HepG2 (cell line): ENCODE measurements at regions not wholly inside any gene's neighbourhood (a gene's known extent, or its start where the extent isn't known, plus 50 kb on each side); places are given as distances from the start of the nearest gene placed in this dataset.

Source experiments
- ATAC-seq: fragments of 200-7000 bp; cut with Tn5 transposase; 3 replicates; pipeline ENCODE4 v1.9.1; 2020; ENCODE audit warnings: mild to moderate bottlenecking, moderate library complexity
- BruUV-seq: library from RNA; stranded (reverse); fragments of 400-500 nt; replicated peaks from 2 replicates; lab custom pipeline; 2021; lab: Mats Ljungman, UMichigan
- CTCF ChIA-PET: fragments of 300-600 bp; formaldehyde crosslinking; extraction: SDS; loops from one replicate; lab custom pipeline; 2021; ENCODE audit warnings: low total read pairs, inconsistent platforms, low intra/inter-chr PET ratio; lab: Yijun Ruan, JAX
- POLR2A ChIA-PET: fragments of 350-600 bp; sonication (Branson Sonifier 250); formaldehyde crosslinking; loops from one replicate; lab custom pipeline; 2020; ENCODE audit warnings: antibody characterized with exemption, inconsistent platforms; lab: Yijun Ruan, JAX
- DNase-seq: peaks from one replicate; pipeline ENCODE4 v3.0.0-alpha.2; 2015; ENCODE audit warnings: low spot score
- FAIRE-seq: peaks from 3 replicates; lab custom pipeline; 2011; peaks lifted over from hg19 to GRCh38; lab: Jason Lieb, UNC
- H2AFZ ChIP-seq: one replicate; pipeline ENCODE4 v1.6.1; 2011; ENCODE audit warnings: low read length, inconsistent platforms
- H3K27ac ChIP-seq: fragments of 300-600 bp; 3 replicates; pipeline ENCODE4 v1.8.0; 2011; ENCODE audit warnings: mixed run types, mild to moderate bottlenecking, mixed read lengths, low read length, inconsistent platforms; ENCODE audit not compliant: insufficient read depth; ENCODE audit errors: extremely low read length
- H3K27me3 ChIP-seq, 2 experiments: fragments of 200-600 bp in 1 of 2; 2 replicates in 1 of 2; 3 replicates in 1 of 2; pipeline versions ENCODE4 v1.6.0 to v1.8.0; 2011; ENCODE audit warnings: low read length in 2 of 2, mild to moderate bottlenecking in 2 of 2, moderate library complexity in 2 of 2, inconsistent platforms in 1 of 2; ENCODE audit not compliant: insufficient read depth in 2 of 2, control insufficient read depth in 1 of 2
- H3K36me3 ChIP-seq, 2 experiments: fragments of 200-600 bp in 1 of 2; replicated peaks in 1 of 2; 2 replicates in 1 of 2; 3 replicates in 1 of 2; pipeline versions ENCODE4 v1.5.1 to v1.8.0; 2011; ENCODE audit warnings: low read length in 2 of 2, inconsistent platforms in 1 of 2; ENCODE audit not compliant: insufficient read depth in 2 of 2, control insufficient read depth in 1 of 2
- H3K4me1 ChIP-seq: 2 replicates; pipeline ENCODE4 v1.5.1; 2012; ENCODE audit warnings: low read length, inconsistent platforms; ENCODE audit not compliant: insufficient read depth
- H3K4me2 ChIP-seq: 2 replicates; pipeline ENCODE4 v1.6.0; 2011; ENCODE audit warnings: low read depth, low read length, inconsistent platforms
- H3K4me3 ChIP-seq, 3 experiments: fragments of 200-600 bp in 1 of 3; sonication (generic), shearing (Covaris generic) in 1 of 3; replicated peaks in 1 of 3; 2 replicates each; pipeline ENCODE4 v1.5.1; 2011 to 2016; ENCODE audit warnings: low read length in 3 of 3, inconsistent platforms in 2 of 3, low read depth in 2 of 3, mild to moderate bottlenecking in 2 of 3, control low read depth in 1 of 3, mixed read lengths in 1 of 3; ENCODE audit not compliant: insufficient read depth in 1 of 3
- H3K79me2 ChIP-seq: one replicate; pipeline ENCODE4 v1.6.1; 2011; ENCODE audit warnings: low read length, inconsistent platforms; ENCODE audit not compliant: insufficient read depth
- H3K9ac ChIP-seq: 2 replicates; pipeline ENCODE4 v1.6.0; 2011; ENCODE audit warnings: mild to moderate bottlenecking, low read depth, low read length, inconsistent platforms; ENCODE audit not compliant: insufficient read depth
- H3K9me3 ChIP-seq: 2 replicates; pipeline ENCODE4 v1.5.1; 2012; ENCODE audit warnings: mild to moderate bottlenecking, low read length
- H4K20me1 ChIP-seq: 2 replicates; pipeline ENCODE4 v1.6.0; 2011; ENCODE audit warnings: inconsistent platforms, mild to moderate bottlenecking, low read length, moderate library complexity; ENCODE audit not compliant: insufficient read depth
- CEBPB ChIP-seq: IDR thresholded peaks from 2 replicates; pipeline ENCODE4 v1.6.1; 2011; ENCODE audit warnings: low read depth, low read length, improper control_type of control experiment, borderline replicate concordance
- MIER3 ChIP-seq: IDR thresholded peaks from 2 replicates; pipeline ENCODE4 v1.6.1; 2016; ENCODE audit warnings: missing compliant biosample characterization, borderline replicate concordance
- TCF7 ChIP-seq: sonication (generic); IDR thresholded peaks from 2 replicates; pipeline ENCODE4 v1.6.1; 2016; ENCODE audit warnings: antibody characterized with exemption, low read depth
- ZNF629 ChIP-seq: sonication (generic); formaldehyde crosslinking; conservative IDR thresholded peaks from 2 replicates; pipeline ENCODE4 v1.5.0; 2020; ENCODE audit warnings: missing genetic modification reagents
- WGBS: methylation state at CpG from one replicate; pipeline ENCODE4 v1.1.6; 2017; ENCODE audit warnings: low lambda C conversion rate; 5-methylcytosine and 5-hydroxymethylcytosine counted together
- in situ Hi-C: cut with HindIII; loops from 2 replicates; pipeline ENCODE4 v1.10.0; 2017; ENCODE audit warnings: low pct_unique_long_range_greater_than_20kb; ENCODE audit not compliant: extremely low pct_ligation_motif_present
- intact Hi-C: fragments of 100-400 bp; cut with micrococcal nuclease; formaldehyde crosslinking; loops from one replicate; pipeline ENCODE4 v1.10.0; 2022; ENCODE audit not compliant: unreplicated experiment

DNA sequence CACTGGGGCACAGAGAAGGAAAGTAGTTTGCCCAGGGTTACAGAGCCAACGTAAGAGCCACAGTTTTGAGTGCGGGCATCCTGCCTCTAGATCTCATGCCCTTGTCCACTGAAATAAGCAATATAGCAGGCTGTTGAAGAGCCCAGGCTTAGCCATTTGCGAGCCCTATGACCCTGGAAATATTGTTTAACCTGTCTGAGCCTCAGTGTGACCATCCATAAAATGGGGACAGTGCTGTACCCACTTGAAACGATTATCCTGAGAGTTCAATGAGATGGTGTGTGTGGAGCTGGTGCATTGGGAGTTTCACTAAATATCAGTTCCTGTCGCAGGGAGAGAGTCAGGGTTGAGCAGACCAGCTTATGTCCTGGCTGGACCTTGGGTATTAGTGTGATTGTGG lies 173.1 kb upstream of the KCNG1 start:
- H3K27ac ChIP-seq: no peak overlapping the region
- no peak overlapping the region for H3K4me2 ChIP-seq
- ATAC-seq: no peak
- no peak for FAIRE-seq
- WGBS: 18% methylated on average over 5 of the region's 5 CpGs
- H3K9me3 ChIP-seq: no peaks in the 10 kb centered on the region
- no peak overlapping the region for H3K4me3 ChIP-seq
- CTCF ChIA-PET: no interaction called here
- no peaks in the 10 kb centered on the region for H3K4me1 ChIP-seq
- in situ Hi-C loops: no loop called here
- DNase-seq: no peak
- H3K27me3 ChIP-seq: peaks cover 6 to 66% of the 10 kb centered on the region in 2 experiments
- no peak overlapping the region for H3K9ac ChIP-seq
- H4K20me1 ChIP-seq: no peaks in the 10 kb centered on the region
- no TSS peak for BruUV-seq
- H3K36me3 ChIP-seq: no peaks in the 10 kb centered on the region
- H2AFZ ChIP-seq: no peak overlapping the region
- intact Hi-C loops: no loop called here
- POLR2A ChIA-PET: no interaction called here
- no peaks in the 10 kb centered on the region for H3K79me2 ChIP-seq
- peak; percentile 77 for TF ChIP-seq ZNF629 (CRISPR knock-in tag)
- TF ChIP-seq MIER3 (CRISPR knock-in tag): no peak

DNA sequence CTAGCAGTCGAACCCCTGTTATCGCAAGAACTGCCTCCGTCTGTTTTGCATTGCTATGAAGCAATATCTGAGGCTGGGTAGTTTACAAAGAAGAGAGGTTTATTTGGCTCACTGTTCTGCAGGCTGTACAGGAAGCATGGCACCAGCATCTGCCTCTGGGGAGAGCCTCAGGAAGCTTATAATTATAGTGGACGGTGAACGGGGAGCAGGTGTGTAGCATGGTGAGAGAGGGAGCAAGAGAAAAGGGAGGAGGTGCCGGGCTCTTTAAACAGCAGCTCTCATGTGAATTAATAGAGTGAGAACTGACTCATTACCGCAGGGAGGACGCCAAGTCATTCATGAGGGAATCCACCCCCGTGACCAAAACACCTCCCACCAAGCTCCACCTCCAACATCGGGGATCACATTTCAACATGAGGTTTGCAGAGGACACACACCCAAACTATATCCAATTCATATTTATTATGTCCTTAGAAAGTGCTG lies 172.6 kb upstream of the KCNG1 start:
- no peak for FAIRE-seq
- TF ChIP-seq CEBPB: peak; percentile 33
- no peak for TF ChIP-seq TCF7

More for the DNA sequence above, 172.6 kb upstream of the KCNG1 start:
- no peaks in the 10 kb centered on the region for H4K20me1 ChIP-seq
- H3K27ac ChIP-seq: no peak overlapping the region
- CTCF ChIA-PET: no interaction called here
- no peaks in the 10 kb centered on the region for H3K79me2 ChIP-seq
- no peak overlapping the region for H3K9ac ChIP-seq
- no peak for ATAC-seq
- H3K4me2 ChIP-seq: no peak overlapping the region
- in situ Hi-C loops: no loop called here
- H3K9me3 ChIP-seq: no peaks in the 10 kb centered on the region
- POLR2A ChIA-PET: no interaction called here
- no TSS peak for BruUV-seq
- H2AFZ ChIP-seq: no peak overlapping the region
- intact Hi-C loops: no loop called here
- 33% methylated on average over 10 of the region's 10 CpGs for WGBS
- H3K4me1 ChIP-seq: no peaks in the 10 kb centered on the region
- no peak for DNase-seq
- no peaks in the 10 kb centered on the region for H3K36me3 ChIP-seq
- peaks cover 6 to 67% of the 10 kb centered on the region in 2 experiments for H3K27me3 ChIP-seq
- no peak overlapping the region for H3K4me3 ChIP-seq
